HG02981 (cell line): ENCODE measurements at regions not wholly inside any gene's neighbourhood (a gene's known extent, or its start where the extent isn't known, plus 50 kb on each side); places are given as distances from the start of the nearest gene placed in this dataset.

Experiments
- ATAC-seq: cut with Tn5 transposase; IDR thresholded peaks from one replicate; pipeline ENCODE4 v1.9.1; 2021; ENCODE audit warnings: mild to moderate bottlenecking, moderate library complexity; ENCODE audit not compliant: unreplicated experiment

DNA sequence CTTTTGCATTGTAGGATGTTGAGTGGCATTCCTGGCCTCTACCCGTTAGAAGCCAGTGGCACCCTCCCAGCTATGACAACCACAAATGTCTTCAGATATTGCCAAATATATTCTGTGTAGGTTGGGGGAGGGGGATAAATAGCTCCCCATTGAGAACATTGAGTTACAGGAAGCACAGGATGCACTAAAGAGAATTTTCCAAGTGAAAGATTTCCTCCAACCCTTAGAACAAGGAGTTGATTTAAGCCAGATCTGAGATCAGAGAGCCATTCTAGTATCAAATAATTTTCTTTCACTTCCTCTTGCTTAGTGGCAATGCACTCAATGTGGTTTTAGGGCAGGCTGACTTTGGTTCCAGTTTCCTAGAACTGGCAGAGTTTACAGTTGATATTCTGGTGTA is 436.6 kb downstream of the C4orf33 start:
- peak; percentile 92 for ATAC-seq

DNA sequence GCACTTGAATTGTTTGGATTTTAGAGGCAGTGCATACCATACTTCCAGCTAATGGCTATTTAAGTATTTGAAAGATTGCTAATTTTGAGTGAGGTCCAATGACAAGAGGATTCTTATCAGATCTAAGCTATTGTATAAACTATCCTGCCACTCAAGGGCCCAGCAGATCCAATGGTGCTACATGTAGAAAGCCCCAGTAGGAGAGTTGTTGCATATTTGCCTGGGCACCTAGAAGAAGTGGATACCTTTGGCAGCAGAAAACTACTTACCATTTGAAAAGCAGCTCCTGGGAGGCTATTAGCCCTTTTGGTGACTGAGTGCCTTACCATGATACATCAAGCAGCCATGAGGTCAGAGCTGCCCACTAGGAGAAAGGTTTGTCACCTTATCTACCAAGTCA is 447.3 kb downstream of the C4orf33 start:
- no peak for ATAC-seq

DNA sequence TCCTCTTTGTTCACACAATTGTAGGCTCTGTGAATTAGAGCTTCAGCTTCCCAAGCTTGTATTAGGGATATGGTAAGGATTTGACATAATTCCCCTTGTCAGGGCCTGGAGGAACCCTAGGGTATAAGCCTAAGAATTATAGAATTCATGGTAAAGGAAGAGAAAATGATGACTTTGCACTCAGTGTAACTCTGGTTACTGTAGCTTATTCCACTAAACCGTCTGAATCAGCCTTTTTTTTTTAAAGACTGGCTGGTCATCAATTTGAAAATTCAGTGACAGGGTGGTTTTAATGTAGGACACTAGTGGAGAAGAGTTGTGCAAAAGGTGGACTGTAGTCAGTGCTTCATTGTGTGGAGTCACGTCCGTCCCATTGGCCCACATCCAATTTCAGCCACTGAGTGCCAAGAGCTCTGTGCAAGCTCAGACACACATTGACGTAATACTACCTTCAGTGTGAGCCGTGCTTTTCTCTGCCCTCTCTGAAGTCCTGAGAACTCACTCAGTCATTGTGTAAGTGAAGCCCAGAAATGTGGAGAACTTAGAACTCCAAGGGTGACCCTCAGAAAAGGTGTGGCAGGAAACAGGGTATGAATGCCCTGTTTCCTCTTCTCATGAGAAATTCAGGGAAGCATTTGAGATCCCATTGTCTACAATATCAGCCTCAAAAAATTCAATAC is 449.8 kb downstream of the C4orf33 start:
- ATAC-seq: no peak

DNA sequence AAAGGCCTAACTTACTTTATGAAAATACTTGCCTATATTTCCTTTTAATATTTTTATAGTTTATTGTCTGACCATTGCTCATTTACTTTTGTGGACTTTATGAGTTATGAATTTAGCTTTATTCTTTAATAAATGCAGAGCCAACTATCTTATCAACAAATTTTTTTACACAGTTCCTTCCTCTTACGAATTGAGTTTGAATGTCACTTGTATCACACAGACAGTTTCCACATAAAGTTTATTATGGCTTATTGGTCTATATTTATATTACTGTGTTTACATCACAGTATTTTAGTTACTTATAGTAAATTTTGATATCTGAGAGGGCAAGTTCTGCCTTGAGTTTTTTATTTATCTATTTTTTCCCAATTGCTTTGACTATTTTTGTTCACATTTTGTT is 450.6 kb downstream of the C4orf33 start:
- ATAC-seq: no peak

DNA sequence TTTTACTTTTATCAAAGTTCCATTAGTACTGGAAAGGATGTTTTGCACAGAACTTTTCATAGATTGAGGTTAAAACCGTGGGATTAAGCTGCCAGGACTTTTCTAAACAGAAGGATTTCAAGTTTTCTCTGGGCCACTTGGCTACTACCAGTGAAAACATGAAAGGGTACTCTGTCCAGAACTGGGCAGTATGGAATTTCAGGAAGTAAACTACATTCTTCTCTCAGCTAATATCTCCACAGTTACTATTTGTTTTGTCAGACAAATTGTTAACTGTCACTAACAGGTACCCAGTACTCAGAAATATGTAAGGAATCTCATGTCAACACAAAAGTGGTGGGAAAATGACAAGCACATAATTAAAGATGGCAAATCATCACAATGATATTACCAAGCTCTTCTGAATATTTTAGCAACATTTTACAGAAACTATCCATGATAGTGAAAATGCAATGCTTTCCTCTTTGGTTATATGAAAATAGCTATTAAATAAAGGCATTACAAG is 454.4 kb downstream of the C4orf33 start:
- no peak for ATAC-seq

DNA sequence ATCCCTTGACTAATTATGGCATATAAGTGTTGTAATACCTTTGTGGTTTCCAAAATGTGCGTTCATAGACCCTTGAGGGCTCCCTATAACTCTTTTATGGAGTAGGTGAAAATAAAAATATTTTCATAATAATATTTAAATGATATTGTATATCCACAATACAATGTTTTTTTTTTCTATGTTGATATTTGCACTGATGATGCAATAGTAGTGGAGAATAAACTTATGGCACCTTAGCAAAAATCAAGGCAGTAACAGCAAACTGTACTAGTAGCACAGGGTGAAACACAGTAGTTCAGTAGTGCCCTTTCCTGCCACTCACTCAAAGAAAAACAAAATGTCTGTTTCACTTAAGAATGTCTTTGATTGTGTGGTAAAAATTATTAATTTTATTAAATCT is 465.3 kb downstream of the C4orf33 start:
- ATAC-seq: no peak

DNA sequence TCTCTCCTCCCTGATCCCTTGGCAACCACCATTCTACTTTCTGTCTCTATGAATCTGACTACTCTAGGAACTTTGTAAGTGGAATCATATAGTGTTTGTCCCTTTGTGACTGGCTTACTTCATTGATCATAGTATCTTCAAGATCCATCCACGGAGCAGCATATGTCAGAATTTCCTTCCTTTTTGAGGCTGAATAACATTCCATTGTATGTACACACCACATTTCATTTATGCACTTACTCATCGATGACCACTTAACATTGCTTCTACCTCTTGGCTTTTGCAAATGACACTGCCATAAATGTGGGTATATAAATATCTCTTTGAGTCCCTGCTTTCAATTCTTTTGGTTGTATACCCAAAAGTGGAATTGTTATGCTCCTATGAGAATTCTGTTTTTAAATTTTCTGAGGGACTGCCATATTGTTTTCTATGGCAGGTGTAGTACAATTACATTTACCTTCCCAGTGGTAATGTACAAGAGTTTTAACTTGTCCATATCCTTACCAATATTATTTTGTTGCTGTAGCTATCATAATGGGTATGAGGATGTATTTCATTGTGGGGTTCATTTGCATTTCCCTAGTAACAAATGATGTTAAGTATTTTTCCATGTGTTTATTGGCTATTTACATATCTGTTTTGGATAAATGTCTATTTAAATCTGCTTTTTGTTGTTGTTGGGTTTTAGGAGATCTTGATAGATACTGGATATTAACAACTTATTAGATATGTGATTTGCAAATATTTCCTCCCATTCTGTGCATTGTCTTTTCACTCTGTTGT is 466.1 kb downstream of the C4orf33 start:
- no peak for ATAC-seq

DNA sequence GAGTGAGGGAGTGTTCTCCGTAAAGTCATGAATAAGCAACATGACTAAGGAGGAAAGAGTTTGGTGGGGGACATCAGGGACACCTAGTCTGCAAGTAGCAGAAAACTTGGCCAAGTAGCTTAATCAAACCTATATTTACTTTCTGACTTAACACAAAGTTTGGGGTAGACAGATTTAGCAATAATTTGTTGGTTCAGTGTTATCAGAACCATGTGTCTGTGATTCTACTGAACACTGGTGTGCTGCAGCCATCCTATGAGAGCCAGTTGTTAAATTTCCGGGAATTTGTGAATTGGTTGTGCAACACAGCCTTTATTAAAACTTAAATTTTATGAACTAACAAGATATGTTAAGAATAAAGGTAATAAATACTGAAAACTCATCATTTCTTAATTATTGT is 469.3 kb downstream of the C4orf33 start:
- ATAC-seq: no peak

DNA sequence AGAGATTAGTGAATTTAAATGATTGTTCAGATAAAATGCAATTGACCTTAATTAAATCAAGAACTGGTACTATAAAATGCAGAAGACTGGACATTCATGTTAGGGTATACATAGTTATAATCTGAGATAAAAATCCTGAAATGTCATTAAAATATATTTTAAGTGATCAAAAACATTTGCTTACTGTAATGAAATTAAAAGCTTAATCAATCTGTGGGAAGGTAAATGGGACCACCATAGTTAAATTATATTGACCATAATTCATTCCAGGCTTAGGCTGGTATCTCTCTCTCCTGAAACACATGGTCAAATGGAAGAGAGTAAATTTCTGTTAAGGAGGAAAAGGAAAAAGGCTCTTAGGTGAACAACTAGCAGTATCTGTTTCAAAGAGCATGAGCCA is 474.4 kb downstream of the C4orf33 start:
- no peak for ATAC-seq

DNA sequence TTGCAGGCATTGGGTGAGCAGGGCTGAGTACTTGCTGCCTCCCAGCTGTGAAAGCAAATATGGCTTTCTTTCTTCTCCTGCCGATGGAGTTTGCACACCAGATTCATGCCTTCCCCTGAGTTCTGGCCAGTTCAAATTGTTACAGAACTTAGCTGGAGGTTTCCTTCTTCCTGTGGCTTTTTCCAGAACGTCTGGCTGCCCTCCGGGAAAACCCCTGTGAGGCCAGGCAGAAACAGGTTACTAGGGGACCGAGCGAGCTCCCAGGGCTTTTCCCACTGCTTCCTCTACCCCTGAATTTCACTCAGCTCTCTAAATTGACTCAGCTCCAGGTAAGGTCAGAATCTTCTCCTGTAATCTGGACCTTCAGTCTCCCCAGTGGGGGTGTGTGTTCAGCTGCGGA is 482.4 kb downstream of the C4orf33 start:
- no peak for ATAC-seq

DNA sequence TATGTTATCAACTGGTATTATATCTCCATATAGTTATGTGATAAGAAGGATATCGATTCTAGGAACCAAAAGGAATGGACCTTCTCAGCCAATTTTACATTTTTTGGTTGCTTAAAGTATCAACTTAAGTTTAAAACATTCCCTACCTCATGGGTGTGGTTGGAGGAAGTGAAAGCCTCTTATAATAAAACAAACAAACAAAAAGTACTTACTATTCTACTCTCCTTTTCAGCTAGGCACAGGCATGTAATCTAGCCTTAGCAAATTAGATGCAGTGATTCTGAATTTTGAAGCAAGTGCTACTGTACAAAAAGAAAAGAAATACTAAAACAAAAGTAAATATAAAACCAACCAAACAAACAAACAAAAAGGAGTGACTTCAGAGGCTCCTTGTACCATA is 485.4 kb downstream of the C4orf33 start:
- ATAC-seq: no peak

DNA sequence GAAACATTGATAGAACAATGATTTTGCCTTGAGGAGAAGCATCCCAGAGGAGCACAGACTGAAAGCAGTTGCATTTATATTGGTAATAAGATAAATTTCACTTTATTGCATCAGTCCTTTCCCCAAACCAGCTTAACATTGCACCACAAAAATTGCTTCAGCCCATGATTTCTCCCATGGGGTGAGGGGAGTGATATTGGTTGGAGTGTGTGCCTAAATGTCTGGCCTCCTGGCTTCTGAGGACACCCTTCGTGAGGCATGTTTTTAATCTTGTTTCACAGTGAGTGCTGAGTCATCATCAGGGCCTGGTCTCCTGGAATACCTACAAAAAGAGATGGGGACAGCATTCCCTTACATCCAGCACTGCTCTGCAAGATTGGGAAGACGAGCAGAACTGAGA is 487.9 kb downstream of the C4orf33 start:
- ATAC-seq: no peak

DNA sequence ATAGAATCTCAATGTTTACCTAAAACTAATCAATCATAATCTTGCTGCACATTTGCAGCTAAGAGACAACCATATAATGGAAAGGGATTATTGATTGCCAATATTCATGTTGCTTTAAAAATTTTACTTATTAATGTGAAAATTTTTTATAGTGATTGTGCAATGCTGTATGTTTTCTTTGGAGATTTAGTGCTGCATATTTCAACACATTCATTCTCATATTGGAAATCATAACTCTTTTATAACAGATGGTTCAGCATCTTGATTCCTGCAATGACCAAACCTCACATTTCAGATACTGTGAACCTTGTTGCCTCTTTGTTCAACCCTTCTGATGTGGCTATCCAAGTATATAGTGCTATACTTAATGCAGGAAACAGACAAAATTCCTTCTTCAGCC is 502.6 kb downstream of the C4orf33 start:
- ATAC-seq: no peak

DNA sequence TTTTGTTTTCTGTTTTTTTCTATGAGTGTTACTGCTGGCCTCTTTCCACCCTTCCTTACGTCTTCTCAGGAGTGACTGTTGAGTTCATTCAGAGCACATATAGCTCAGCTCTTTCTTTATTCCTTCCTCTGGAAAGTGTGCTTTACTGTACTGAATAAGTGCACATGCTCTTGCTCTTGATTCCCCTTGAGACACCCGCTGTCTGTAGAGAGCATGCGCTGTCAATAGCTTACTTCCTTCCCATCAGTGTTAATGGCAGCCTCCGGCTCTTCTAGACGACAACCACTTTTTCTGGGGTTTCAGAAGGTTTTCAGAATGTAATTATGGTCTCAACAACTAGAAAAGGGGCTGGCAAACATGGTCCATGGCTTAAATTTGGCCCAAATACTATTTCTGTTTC is 504.9 kb downstream of the C4orf33 start:
- no peak for ATAC-seq

DNA sequence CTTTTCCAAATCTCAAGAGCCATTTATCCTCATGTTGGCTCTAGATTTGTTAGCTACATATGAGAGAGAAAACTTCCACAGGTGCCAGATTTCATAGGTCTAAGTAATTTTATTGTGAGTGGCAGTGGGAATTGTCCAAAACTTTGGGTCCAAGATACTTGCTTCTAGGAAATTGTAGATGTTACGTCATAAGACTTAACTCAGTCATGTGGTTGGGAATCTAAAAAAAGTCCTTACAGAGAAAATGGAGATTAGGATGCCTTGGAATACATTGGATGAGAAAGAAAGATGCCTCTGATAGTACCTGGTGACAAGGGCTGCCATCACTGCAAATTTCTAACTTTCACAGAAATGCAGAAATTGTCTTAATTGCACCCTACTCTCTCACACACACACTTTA is 506.5 kb downstream of the C4orf33 start:
- ATAC-seq: no peak

DNA sequence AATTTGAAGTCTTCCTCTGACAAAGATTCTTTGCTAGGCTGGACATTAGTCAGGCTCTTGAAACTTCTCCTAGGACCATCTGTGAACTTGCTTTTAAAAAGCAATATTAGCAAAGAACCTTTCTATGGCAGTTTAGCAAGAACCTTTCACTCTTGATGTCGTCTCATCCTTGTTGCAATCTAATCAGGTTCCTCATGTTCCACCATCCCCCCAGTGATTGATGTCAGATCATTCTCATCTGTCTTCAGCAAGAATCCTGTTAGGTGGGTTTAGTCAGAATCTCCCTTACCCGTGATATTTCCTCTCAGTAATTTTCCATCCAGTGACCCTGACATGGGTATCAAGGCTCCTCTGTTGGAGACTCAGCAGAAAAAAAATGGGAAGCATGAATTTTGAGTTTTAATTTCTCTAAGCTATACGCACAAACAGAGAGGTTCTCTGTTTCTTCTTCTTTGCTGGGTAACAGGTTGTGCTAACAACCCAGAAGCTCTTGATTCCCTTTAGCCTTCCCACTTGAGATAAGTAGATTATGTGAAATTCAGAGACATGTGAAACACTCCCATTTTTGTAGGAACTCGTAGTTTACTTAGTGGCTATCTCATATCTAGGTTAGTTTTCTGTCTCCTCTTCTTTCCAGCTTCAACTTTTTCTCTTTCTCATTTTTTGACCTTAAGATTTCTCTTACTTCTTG is 507.4 kb downstream of the C4orf33 start:
- ATAC-seq: no peak

DNA sequence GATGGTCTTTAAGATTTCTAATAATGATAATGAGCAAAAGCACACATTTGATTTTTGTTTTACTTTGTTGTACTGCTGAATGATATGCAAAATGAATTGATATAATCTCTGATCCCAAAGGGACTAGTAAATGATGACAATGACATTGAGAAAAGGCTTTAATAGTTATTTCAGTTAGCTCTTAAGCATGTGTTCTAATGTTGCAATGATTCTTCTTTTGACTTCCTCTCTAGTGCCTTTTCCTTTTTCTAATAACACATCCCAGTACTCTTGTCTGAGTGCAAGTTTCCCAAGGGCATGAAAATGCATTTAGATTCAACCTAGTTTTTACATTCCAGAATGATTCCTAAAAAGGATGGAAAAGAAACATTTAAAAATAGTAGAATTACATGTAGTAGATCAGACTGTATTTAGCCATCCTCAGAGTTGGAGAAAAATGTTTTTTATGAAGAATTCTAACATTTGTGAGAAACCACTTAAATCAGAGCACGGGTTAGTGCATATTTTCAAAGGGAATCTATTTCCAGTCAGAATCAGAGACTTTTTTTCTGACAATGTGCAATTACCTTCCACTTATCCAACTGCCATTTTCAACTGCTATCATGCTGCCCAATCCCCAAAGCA is 508.8 kb downstream of the C4orf33 start:
- ATAC-seq: no peak

DNA sequence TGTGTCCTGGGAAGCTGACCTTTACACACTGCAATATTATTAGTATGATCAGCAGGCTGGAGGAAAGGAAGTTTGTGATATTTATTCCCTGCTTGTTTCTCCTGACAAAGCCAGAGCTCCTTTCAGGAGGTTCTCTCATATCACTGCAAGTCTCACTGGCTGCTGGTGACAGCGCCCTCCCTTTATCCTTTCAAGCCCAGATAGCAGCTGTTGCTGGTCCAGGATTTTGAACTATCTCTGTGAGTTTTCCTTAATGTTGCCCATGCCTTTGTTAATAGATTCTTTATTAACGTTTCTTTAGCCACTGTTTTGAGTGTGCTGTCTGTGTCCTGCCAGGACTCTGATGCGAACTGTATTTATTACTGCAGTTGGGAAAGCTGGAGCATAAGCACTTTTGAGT is 518.7 kb downstream of the C4orf33 start:
- no peak for ATAC-seq

DNA sequence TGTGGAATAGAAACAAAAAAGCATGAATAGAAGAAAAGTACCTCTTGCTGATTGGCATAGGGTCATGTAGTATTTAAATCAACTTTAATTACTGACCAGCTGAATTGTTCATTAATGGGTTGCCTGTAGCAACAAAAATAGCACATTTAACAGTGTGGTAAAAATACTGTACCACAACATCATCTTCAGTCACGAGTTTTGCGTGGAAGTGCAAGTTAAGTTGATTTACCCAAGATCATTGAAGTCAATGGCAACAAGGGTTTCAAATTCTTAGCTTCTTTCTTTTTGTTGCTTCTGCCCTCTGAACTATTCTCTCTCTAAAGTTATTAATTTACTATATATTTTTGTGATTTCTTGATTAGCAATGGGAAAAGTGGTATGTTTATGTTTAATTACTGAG is 526.6 kb downstream of the C4orf33 start:
- ATAC-seq: no peak

DNA sequence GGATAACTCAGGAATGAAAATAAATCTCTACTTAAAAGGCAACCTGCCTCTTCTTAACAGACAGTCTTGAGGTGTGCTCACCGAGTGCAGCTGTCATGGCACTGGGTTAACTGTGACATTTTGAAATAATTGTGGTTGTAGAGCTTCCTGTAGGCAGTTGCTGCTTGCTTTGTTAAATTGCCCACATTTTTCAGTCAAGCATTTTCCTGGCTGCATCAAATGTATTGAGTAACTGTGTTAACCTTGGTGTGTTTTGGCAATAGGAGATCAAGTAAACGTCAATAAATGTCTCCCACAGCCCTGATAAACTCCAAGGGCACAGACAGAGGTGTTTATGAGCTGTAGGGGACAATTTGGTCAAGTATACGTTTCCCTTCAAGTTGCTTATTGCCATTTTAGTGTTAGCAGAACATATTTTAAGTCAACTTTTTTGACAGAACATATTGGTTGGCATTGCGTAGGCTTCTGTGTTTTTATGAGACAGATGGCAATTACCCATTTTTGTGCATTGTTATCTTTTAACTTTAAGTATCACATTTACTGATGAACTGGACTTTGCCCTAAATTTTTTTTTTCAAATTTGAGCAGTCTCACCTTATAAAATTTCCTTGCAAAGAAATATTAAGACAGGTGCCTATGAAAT is 527.4 kb downstream of the C4orf33 start:
- ATAC-seq: no peak

DNA sequence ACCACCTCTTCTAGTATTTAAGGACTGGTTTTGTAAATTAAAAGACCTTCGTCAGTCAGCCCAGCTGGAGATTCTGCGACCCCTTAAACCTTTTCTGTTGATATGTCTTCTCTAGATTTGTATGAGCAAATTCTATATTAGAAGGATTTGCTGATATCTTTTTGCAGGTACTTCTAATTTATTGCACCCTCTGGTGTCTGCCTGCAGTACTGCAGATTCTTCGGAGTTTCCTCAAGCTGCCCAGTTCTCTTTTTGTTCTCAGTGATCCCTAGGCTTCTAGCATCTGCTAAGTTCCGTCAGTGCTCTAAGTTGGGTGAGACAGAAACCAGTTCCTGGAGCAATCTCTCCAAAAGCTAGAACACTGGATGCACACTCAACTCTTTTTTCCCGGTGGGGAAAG is 545.2 kb downstream of the C4orf33 start:
- ATAC-seq: peak; percentile 72
